Endothelial cell of umbilical vein (primary cell): ENCODE measurements at regions not wholly inside any gene's neighbourhood (a gene's known extent, or its start where the extent isn't known, plus 50 kb on each side); places are given as distances from the start of the nearest gene placed in this dataset.

Source experiments
- BruUV-seq: library from RNA; stranded (reverse); fragments of 400-500 nt; replicated peaks from 2 replicates; lab custom pipeline; 2021; lab: Mats Ljungman, UMichigan
- CTCF ChIA-PET: fragments of 300-600, 350-600 bp; sonication (Branson Sonifier 250); formaldehyde crosslinking; loops from one replicate; lab custom pipeline; 2021; ENCODE audit warnings: antibody characterized with exemption, inconsistent platforms; lab: Charles Lee
- POLR2A ChIA-PET: fragments of 300-600, 350-600 bp; sonication (Branson Sonifier 250); formaldehyde crosslinking; loops from one replicate; lab custom pipeline; 2021; ENCODE audit warnings: antibody characterized with exemption, inconsistent platforms; lab: Charles Lee
- DNase-seq: peaks from one replicate; pipeline ENCODE4 v3.0.0-alpha.2; 2011; ENCODE audit warnings: low read depth, low spot score
- FAIRE-seq: peaks from 2 replicates; lab custom pipeline; 2011; peaks lifted over from hg19 to GRCh38; lab: Jason Lieb, UNC
- H2AFZ ChIP-seq: 2 replicates; pipeline ENCODE4 v1.6.0; 2012; ENCODE audit warnings: low read depth, low read length, control low read depth, inconsistent platforms
- H3K27ac ChIP-seq: 2 replicates; pipeline ENCODE4 v1.5.1; 2011; ENCODE audit warnings: low read depth, mild to moderate bottlenecking, control low read depth, low read length, moderate library complexity; ENCODE audit not compliant: insufficient read depth
- H3K27me3 ChIP-seq, 2 experiments: 2 replicates each; pipeline versions ENCODE4 v1.6.0 to v1.6.1; 2011; ENCODE audit warnings: low read length in 2 of 2, mixed read lengths in 1 of 2; ENCODE audit not compliant: control insufficient read depth in 2 of 2, insufficient read depth in 2 of 2
- H3K36me3 ChIP-seq, 2 experiments: 2 replicates in 1 of 2; 3 replicates in 1 of 2; pipeline ENCODE4 v1.5.1; 2011; ENCODE audit warnings: low read length in 2 of 2, mild to moderate bottlenecking in 1 of 2, moderate library complexity in 1 of 2; ENCODE audit not compliant: control insufficient read depth in 2 of 2, insufficient read depth in 2 of 2; ENCODE audit errors: extremely low read depth in 1 of 2
- H3K4me1 ChIP-seq: 3 replicates; pipeline ENCODE4 v1.5.1; 2011; ENCODE audit warnings: mild to moderate bottlenecking, low read length; ENCODE audit not compliant: control insufficient read depth, insufficient read depth; ENCODE audit errors: extremely low read depth
- H3K4me2 ChIP-seq: 2 replicates; pipeline ENCODE4 v1.6.1; 2011; ENCODE audit warnings: low read length, control low read depth, mixed read lengths; ENCODE audit not compliant: insufficient read depth
- H3K4me3 ChIP-seq, 3 experiments: fragments of 200-600 bp in 1 of 3; sonication (generic), shearing (Covaris generic) in 1 of 3; replicated peaks in 1 of 3; 2 replicates each; pipeline ENCODE4 v1.5.1; 2011 to 2016; ENCODE audit warnings: control low read depth in 3 of 3, low read length in 3 of 3, mild to moderate bottlenecking in 2 of 3, inconsistent platforms in 1 of 3, low read depth in 1 of 3, moderate library complexity in 1 of 3; ENCODE audit not compliant: insufficient read depth in 1 of 3
- H3K79me2 ChIP-seq: 2 replicates; pipeline ENCODE4 v1.6.0; 2012; ENCODE audit warnings: low read length, inconsistent platforms; ENCODE audit not compliant: control insufficient read depth, insufficient read depth
- H3K9ac ChIP-seq: replicated peaks from 2 replicates; pipeline ENCODE3; 2011; ENCODE audit warnings: low read length, control low read depth; ENCODE audit not compliant: insufficient read depth; ENCODE audit errors: extremely low read depth
- H3K9me1 ChIP-seq: replicated peaks from 3 replicates; pipeline ENCODE4 v1.6.0; 2011; ENCODE audit warnings: mild to moderate bottlenecking, low read length; ENCODE audit not compliant: control insufficient read depth, insufficient read depth; ENCODE audit errors: extremely low read depth
- H3K9me3 ChIP-seq: replicated peaks from 2 replicates; pipeline ENCODE4 v1.5.1; 2012; ENCODE audit warnings: low read length, inconsistent platforms; ENCODE audit not compliant: control insufficient read depth, insufficient read depth
- H4K20me1 ChIP-seq: replicated peaks from 2 replicates; pipeline ENCODE3; 2011; ENCODE audit warnings: mild to moderate bottlenecking, low read length; ENCODE audit not compliant: control insufficient read depth, insufficient read depth; ENCODE audit errors: extremely low read depth
- EZH2 ChIP-seq: IDR thresholded peaks from 2 replicates; pipeline ENCODE4 v1.6.1; 2012; ENCODE audit warnings: borderline replicate concordance, low read depth, mild to moderate bottlenecking, moderate library complexity, low read length, inconsistent platforms; ENCODE audit not compliant: severe bottlenecking
- FOS ChIP-seq: IDR thresholded peaks from 2 replicates; pipeline ENCODE4 v1.6.1; 2011; ENCODE audit warnings: mild to moderate bottlenecking, low read length, moderate library complexity, borderline replicate concordance; ENCODE audit not compliant: insufficient read depth
- GATA2 ChIP-seq: IDR thresholded peaks from 2 replicates; pipeline ENCODE4 v1.7.0; 2011; ENCODE audit warnings: low read depth, mild to moderate bottlenecking, moderate library complexity, mixed read lengths, low read length; ENCODE audit not compliant: insufficient read length, insufficient read depth
- JUN ChIP-seq: IDR thresholded peaks from 2 replicates; pipeline ENCODE4 v1.6.1; 2011; ENCODE audit warnings: borderline replicate concordance, low read depth; ENCODE audit not compliant: insufficient read length, insufficient read depth
- MYC ChIP-seq: IDR thresholded peaks from one replicate; pipeline ENCODE4 v1.6.1; 2011; ENCODE audit warnings: mild to moderate bottlenecking, low read depth, low read length
- POLR2A ChIP-seq: IDR thresholded peaks from 2 replicates; pipeline ENCODE4 v1.6.1; 2012; ENCODE audit warnings: low read depth, mild to moderate bottlenecking, control low read depth, low read length
- POLR2AphosphoS5 ChIP-seq: IDR thresholded peaks from 2 replicates; pipeline ENCODE4 v1.6.1; 2012; ENCODE audit warnings: low read depth, mild to moderate bottlenecking, control low read depth, low read length, moderate library complexity; ENCODE audit not compliant: insufficient read depth
- dilution Hi-C: fragments of 300-500 bp; cut with MboI; formaldehyde crosslinking; loops from one replicate; pipeline ENCODE4 v1.15.0; 2019; ENCODE audit warnings: low sequenced_read_pairs; ENCODE audit not compliant: extremely low pct_ligation_motif_present
- intact Hi-C: fragments of 100-400 bp; cut with micrococcal nuclease; formaldehyde crosslinking; loops from one replicate; pipeline ENCODE4 v1.10.0; 2022
- TF ChIP-seq, protein P1 (sequence below), 2 donors: IDR thresholded peaks; 1 replicate in 1 of 2; 2 replicates in 1 of 2; pipeline ENCODE4 v1.5.1; 2011; ENCODE audit warnings: low read length in 2 of 2, mild to moderate bottlenecking in 2 of 2, moderate library complexity in 2 of 2, control low read depth in 1 of 2, inconsistent platforms in 1 of 2, low read depth in 1 of 2; ENCODE audit not compliant: insufficient read depth in 1 of 2; ENCODE audit errors: extremely low read depth in 1 of 2
- TF ChIP-seq, protein P2 (sequence below): IDR thresholded peaks from 2 replicates; pipeline ENCODE4 v1.6.1; 2011; ENCODE audit not compliant: insufficient read depth, insufficient read length

- no peak overlapping the region for H2AFZ ChIP-seq
- H3K79me2 ChIP-seq, result no peaks in the 10 kb centered on the region
- DNase-seq (no peak), FAIRE-seq (no peak)
- H3K9ac ChIP-seq, result no peak overlapping the region
- no peaks in the 10 kb centered on the region for H4K20me1 ChIP-seq
- H3K4me3 ChIP-seq, result no peak overlapping the region
- no peaks in the 10 kb centered on the region for H3K9me1 ChIP-seq
- no peak for TF ChIP-seq MYC
- no peak overlapping the region for H3K27ac ChIP-seq
- BruUV-seq, result no TSS peak
- intact Hi-C loops (no loop called here), dilution Hi-C loops (no loop called here)
- no peaks in the 10 kb centered on the region for H3K9me3 ChIP-seq
- H3K4me1 ChIP-seq, result no peaks in the 10 kb centered on the region
- H3K27me3 ChIP-seq, result no peaks in the 10 kb centered on the region
- H3K36me3 ChIP-seq, result no peaks in the 10 kb centered on the region
- H3K4me2 ChIP-seq, result no peak overlapping the region
- ChIA-PET CTCF (no interaction called here), POLR2A (no interaction called here)
These were observed 186.4 kb upstream of the MMS22L start for GRCh38 chr6:97469451-97469850.

DNA sequence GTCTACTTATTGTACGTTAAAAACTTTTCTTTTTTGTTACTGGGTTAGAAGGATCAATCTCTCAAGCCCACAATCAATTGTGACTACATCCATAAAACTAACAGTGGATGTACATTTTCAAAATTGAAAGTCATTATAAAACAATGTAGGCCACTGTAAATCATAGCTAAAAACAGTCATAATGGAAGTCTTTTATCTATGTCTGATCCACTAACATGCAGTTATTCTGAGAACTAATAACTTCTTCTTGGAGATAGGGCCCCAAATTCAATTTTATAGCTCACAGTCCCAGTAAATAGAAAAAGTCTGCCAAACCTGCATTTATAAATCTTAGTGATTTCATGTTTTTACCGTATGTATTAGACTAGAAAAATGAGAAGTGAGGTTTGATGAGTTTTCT lies 187.3 kb upstream of the MMS22L start:
- CTCF ChIA-PET, result no interaction called here
- Histone ChIP-seq H2AFZ (no peak overlapping the region), H3K36me3 (no peaks in the 10 kb centered on the region), H3K4me3 (no peak overlapping the region), H3K79me2 (no peaks in the 10 kb centered on the region), H3K4me2 (no peak overlapping the region), H3K9me1 (no peaks in the 10 kb centered on the region), H4K20me1 (no peaks in the 10 kb centered on the region), H3K27ac (no peak overlapping the region), H3K4me1 (no peaks in the 10 kb centered on the region), H3K9ac (no peak overlapping the region), H3K27me3 (no peaks in the 10 kb centered on the region), H3K9me3 (no peaks in the 10 kb centered on the region)
- no peak for TF ChIP-seq FOS
- no peak for TF ChIP-seq JUN
- no peak for TF ChIP-seq GATA2
- no peak for TF ChIP-seq POLR2A
- no peak for TF ChIP-seq EZH2
- TF ChIP-seq, protein P1, sequence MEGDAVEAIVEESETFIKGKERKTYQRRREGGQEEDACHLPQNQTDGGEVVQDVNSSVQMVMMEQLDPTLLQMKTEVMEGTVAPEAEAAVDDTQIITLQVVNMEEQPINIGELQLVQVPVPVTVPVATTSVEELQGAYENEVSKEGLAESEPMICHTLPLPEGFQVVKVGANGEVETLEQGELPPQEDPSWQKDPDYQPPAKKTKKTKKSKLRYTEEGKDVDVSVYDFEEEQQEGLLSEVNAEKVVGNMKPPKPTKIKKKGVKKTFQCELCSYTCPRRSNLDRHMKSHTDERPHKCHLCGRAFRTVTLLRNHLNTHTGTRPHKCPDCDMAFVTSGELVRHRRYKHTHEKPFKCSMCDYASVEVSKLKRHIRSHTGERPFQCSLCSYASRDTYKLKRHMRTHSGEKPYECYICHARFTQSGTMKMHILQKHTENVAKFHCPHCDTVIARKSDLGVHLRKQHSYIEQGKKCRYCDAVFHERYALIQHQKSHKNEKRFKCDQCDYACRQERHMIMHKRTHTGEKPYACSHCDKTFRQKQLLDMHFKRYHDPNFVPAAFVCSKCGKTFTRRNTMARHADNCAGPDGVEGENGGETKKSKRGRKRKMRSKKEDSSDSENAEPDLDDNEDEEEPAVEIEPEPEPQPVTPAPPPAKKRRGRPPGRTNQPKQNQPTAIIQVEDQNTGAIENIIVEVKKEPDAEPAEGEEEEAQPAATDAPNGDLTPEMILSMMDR (IDR thresholded peaks at IDR 0.05; ENCODE audit: extremely low read depth in 1 of 2, insufficient read depth in 1 of 2, low read depth in 1 of 2, low read length in 2 of 2), result no peak
- TF ChIP-seq POLR2AphosphoS5, result no peak
- TF ChIP-seq, protein P2, sequence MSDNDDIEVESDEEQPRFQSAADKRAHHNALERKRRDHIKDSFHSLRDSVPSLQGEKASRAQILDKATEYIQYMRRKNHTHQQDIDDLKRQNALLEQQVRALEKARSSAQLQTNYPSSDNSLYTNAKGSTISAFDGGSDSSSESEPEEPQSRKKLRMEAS, result no peak
- TF ChIP-seq MYC, result no peak
- POLR2A ChIA-PET, result no interaction called here
- dilution Hi-C loops (no loop called here), intact Hi-C loops (no loop called here)
- DNase-seq (no peak), FAIRE-seq (no peak)
- no TSS peak for BruUV-seq
